Tibial nerve (tissue), 4 donors: ENCODE measurements at regions not wholly inside any gene's neighbourhood (a gene's known extent, or its start where the extent isn't known, plus 50 kb on each side); places are given as distances from the start of the nearest gene placed in this dataset.
"Not testable (repeated sequence)": the region's sequence is repeated elsewhere in the genome, so short reads cannot be mapped to it uniquely, and the experiment has no call there.

ENCODE experiments used
- DNase-seq, 2 donors: peaks; one replicate each; pipeline ENCODE4 v3.0.0-alpha.2; 2019; ENCODE audit warnings: low spot score in 2 of 2
- H3K27ac ChIP-seq, 4 donors: fragments of 200-600 bp; sonication (generic) in 3 of 4; one replicate each; pipeline ENCODE4 v1.5.1; 2017 to 2019; ENCODE audit warnings: mild to moderate bottlenecking in 1 of 4
- H3K27me3 ChIP-seq, 2 donors: fragments of 200-600 bp; sonication (generic) in 1 of 2; one replicate each; pipeline versions ENCODE4 v1.5.1 to v1.6.0; 2017 to 2019
- H3K36me3 ChIP-seq, 3 donors: fragments of 200-600 bp; sonication (generic); one replicate each; pipeline ENCODE4 v1.5.1; 2018 to 2019
- H3K4me1 ChIP-seq, 4 donors: fragments of 200-600 bp; sonication (generic) in 3 of 4; one replicate each; pipeline ENCODE4 v1.5.1; 2017 to 2019
- H3K4me3 ChIP-seq, 4 donors: fragments of 200-600 bp; sonication (generic) in 3 of 4; one replicate each; pipeline ENCODE4 v1.5.1; 2017 to 2019; ENCODE audit warnings: mild to moderate bottlenecking in 1 of 4, moderate library complexity in 1 of 4
- H3K9me3 ChIP-seq, 4 donors: fragments of 200-600 bp; sonication (generic) in 3 of 4; one replicate each; pipeline ENCODE4 v1.5.1; 2017 to 2019
- EP300 ChIP-seq, 2 donors: sonication (generic); formaldehyde crosslinking; IDR thresholded peaks; one replicate each; pipeline ENCODE4 v1.6.1; 2017; ENCODE audit warnings: antibody characterized with exemption in 2 of 2, mild to moderate bottlenecking in 1 of 2
- POLR2A ChIP-seq, 2 donors: fragments of 450-650 bp; IDR thresholded peaks; one replicate each; pipeline ENCODE4 v1.6.1; 2017; ENCODE audit warnings: antibody characterized with exemption in 2 of 2, mild to moderate bottlenecking in 2 of 2, moderate library complexity in 2 of 2
- WGBS, 2 donors: methylation state at CpG; one replicate each; pipeline ENCODE4 v1.1.5; 2018; 5-methylcytosine and 5-hydroxymethylcytosine counted together
- TF ChIP-seq, protein P1 (sequence below), 5 experiments: fragments of 200-600 bp in 3 of 5; fragments of 450-650 bp in 2 of 5; sonication (generic) in 3 of 5; IDR thresholded peaks; one replicate each; pipeline ENCODE4 v1.5.1; 2016 to 2019; ENCODE audit warnings: antibody characterized with exemption in 5 of 5, mild to moderate bottlenecking in 3 of 5, moderate library complexity in 2 of 5

DNA sequence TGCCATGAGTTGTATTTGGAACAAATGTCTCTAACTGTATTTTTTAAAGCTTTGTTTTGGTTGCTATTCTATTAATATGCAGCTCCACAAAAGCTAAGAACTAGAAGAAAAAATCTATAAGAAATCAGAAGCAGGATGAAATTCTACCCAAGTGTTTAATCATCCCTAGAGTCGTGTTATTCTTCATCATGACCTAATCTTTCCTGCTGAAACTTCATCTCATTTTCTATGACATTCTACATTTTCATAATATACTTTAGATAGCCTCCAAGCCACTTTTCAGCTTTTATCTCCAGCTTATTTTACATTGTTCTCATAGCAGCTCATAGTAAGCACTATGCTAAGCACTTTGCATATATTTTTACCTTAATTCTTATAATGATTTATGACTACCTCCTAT lies 302.8 kb downstream of the FOXO1 start:
- H3K27ac ChIP-seq: no peak overlapping the region
- H3K36me3 ChIP-seq: no peaks in the 10 kb centered on the region
- H3K4me3 ChIP-seq: no peak overlapping the region
- no peaks in the 10 kb centered on the region for H3K27me3 ChIP-seq
- no peak for DNase-seq
- TF ChIP-seq EP300 (IDR thresholded peaks at IDR 0.05): no peak
- TF ChIP-seq POLR2A (IDR thresholded peaks at IDR 0.05): no peak
- TF ChIP-seq, protein P1, sequence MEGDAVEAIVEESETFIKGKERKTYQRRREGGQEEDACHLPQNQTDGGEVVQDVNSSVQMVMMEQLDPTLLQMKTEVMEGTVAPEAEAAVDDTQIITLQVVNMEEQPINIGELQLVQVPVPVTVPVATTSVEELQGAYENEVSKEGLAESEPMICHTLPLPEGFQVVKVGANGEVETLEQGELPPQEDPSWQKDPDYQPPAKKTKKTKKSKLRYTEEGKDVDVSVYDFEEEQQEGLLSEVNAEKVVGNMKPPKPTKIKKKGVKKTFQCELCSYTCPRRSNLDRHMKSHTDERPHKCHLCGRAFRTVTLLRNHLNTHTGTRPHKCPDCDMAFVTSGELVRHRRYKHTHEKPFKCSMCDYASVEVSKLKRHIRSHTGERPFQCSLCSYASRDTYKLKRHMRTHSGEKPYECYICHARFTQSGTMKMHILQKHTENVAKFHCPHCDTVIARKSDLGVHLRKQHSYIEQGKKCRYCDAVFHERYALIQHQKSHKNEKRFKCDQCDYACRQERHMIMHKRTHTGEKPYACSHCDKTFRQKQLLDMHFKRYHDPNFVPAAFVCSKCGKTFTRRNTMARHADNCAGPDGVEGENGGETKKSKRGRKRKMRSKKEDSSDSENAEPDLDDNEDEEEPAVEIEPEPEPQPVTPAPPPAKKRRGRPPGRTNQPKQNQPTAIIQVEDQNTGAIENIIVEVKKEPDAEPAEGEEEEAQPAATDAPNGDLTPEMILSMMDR (IDR thresholded peaks at IDR 0.05): no peak
- H3K4me1 ChIP-seq: peaks cover 0 to 13% (median 5%) of the 10 kb centered on the region in 4 donors
- WGBS, 2 donors: 60 to 77% methylated on average over 1 of the region's 1 CpG
- no peaks in the 10 kb centered on the region for H3K9me3 ChIP-seq

DNA sequence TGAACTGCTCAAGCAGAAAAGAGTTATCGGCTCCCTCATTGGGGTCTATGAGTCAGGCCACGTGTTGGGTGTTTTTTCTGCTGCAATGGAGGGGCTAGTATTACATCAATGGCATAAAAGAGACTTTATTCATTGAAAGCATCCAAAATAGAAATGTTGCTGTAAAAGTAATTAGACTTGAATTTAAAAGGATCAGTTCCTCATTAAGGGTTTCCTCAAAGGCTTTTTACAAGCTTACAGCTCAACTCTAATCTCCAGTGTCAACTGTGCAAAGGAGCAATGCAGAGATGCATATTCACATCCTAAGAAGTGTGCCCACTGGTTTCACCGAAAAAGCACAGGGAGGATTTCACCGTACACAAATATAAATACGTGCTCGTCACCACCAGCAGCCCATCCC lies 300.3 kb downstream of the FOXO1 start:
- Histone ChIP-seq H3K9me3 (no peaks in the 10 kb centered on the region), H3K27ac (no peak overlapping the region), H3K4me1 (peaks cover 0 to 13% (median 8%) of the 10 kb centered on the region in 4 donors), H3K4me3 (no peak overlapping the region), H3K27me3 (no peaks in the 10 kb centered on the region), H3K36me3 (no peaks in the 10 kb centered on the region)
- DNase-seq: no peak
- WGBS, 2 donors: 83 to 84% methylated on average over 6 of the region's 6 CpGs
- no peak for TF ChIP-seq POLR2A (IDR thresholded peaks at IDR 0.05)
- no peak for TF ChIP-seq EP300 (IDR thresholded peaks at IDR 0.05)
- TF ChIP-seq, protein P1 (IDR thresholded peaks at IDR 0.05): no peak

DNA sequence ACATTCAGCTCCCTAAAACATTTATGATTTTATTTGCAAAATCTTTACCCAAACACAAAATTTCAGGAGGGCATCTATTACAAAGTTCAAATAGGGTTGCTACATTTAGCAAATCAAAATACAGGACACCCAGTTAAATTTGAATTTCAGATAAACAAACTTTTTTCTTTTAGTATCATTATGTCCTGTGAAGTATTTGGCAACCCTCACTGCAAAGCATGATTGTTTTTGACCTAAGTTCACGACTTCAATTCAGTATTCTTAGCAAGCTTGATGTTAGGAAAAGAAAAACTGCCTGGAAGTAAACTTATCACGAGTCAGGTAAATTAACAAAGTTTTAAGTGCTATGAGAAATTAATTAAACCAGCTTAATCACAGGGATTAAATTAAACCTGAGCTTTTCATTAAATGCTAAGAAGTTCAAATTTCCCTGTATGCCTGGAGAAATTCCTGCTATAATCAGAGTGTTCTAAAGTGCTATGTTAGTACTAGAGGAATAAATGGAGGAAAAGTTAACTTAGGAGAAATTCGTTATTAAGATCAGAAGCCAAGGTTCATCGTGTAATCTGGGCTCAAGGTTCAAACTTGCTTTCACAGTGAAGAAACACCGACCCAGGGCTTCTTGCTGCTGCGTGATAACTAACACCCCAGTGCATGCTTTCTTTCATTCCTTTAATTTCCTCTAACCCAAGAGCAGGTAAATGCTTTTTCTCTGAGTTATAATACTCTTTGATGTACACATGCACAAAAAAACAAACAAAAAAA lies 298.1 kb downstream of the FOXO1 start:
- 46 to 52% methylated on average over 6 of the region's 6 CpGs for WGBS, 2 donors
- Histone ChIP-seq H3K9me3 (no peaks in the 10 kb centered on the region), H3K27me3 (no peaks in the 10 kb centered on the region), H3K4me3 (no peak overlapping the region), H3K36me3 (no peaks in the 10 kb centered on the region), H3K27ac (peak overlapping the region in 2 of 4 donors; percentile 3 to 47), H3K4me1 (peaks cover 0 to 13% (median 8%) of the 10 kb centered on the region in 4 donors)
- no peak for TF ChIP-seq EP300 (IDR thresholded peaks at IDR 0.05)
- no peak for TF ChIP-seq POLR2A (IDR thresholded peaks at IDR 0.05)
- TF ChIP-seq, protein P1 (IDR thresholded peaks at IDR 0.05): no peak
- DNase-seq: no peak

DNA sequence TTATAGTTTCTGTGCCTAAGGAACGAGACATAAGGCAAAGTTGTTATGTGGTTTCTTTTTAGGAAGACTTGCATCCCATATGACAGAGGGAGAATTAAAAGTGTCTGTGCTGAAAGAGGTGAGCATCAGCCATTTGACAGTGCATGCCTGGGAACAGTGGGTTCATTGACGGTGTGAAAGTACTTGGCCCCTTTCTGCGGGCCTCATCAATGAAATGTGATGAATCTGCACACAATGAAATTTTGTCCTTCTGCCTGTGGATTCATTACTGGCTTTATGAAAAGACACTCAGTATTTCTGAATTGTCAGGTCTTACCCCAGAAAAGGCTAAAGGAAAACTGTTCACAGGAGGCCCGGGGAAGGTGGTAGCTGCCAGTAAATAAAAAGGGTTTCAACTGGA lies 295.8 kb downstream of the FOXO1 start:
- Histone ChIP-seq H3K4me3 (no peak overlapping the region), H3K27ac (peak overlapping the region in 1 of 4 donors; percentile 43), H3K36me3 (no peaks in the 10 kb centered on the region), H3K4me1 (peaks cover 0 to 20% (median 8%) of the 10 kb centered on the region in 4 donors), H3K27me3 (no peaks in the 10 kb centered on the region), H3K9me3 (no peaks in the 10 kb centered on the region)
- 46 to 52% methylated on average over 4 of the region's 4 CpGs for WGBS, 2 donors
- TF ChIP-seq, protein P1 (IDR thresholded peaks at IDR 0.05): no peak
- no peak for TF ChIP-seq POLR2A (IDR thresholded peaks at IDR 0.05)
- no peak for TF ChIP-seq EP300 (IDR thresholded peaks at IDR 0.05)
- no peak for DNase-seq

DNA sequence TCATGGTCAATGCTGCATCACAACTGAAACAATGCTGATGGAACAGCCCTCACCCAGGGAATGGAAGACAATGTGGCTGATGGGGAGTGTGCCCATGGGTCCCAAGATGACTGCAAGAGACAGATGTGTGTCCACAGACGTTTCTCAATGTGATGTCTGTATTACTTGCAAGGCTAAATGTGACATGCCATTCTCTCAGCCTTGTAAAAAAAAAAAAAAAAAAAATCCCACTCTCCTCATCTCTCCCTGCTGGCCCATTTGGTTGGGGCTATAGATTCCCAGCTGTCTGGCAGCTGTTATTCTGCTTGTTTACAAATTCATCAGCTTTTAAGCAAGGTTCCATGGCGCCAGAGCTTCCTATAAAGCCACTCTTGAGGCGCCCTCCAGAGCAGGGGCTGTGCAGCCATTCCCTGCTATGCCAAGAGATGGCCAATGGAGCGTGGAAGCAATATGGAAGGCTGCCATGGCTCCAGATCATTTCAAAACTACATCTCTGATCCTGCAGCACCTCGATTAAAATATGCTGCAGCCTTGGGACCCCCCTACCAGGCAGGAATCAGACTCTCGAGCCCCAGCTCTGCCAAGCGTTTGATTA lies 294.8 kb downstream of the FOXO1 start:
- DNase-seq: no peak
- peaks cover 0 to 30% (median 8%) of the 10 kb centered on the region in 4 donors for H3K4me1 ChIP-seq
- no peaks in the 10 kb centered on the region for H3K36me3 ChIP-seq
- H3K27me3 ChIP-seq: no peaks in the 10 kb centered on the region
- no peak for TF ChIP-seq EP300 (IDR thresholded peaks at IDR 0.05)
- TF ChIP-seq, protein P1 (IDR thresholded peaks at IDR 0.05): no peak
- no peak for TF ChIP-seq POLR2A (IDR thresholded peaks at IDR 0.05)
- 78 to 81% methylated on average over 7 of the region's 7 CpGs for WGBS, 2 donors
- H3K9me3 ChIP-seq: no peaks in the 10 kb centered on the region
- H3K27ac ChIP-seq: no peak overlapping the region
- no peak overlapping the region for H3K4me3 ChIP-seq

DNA sequence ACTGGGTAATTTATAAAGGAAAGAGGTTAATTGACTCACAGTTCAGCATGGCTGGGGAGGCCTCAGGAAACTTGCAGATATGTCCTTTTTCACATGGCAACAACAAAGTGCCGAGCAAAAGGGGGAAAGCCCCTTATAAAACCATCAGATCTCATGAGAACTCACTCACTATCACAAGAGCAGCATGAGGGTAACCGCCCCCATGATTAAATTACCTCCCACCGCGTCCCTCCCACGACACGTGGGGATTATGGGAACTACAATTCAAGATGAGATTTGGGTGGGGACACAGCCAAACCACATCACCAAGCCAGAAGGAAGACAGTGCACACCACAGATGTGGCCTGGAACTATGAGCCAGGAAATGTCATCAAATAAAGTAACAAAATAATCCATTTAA lies 292.8 kb downstream of the FOXO1 start:
- H3K27ac ChIP-seq, H3K9me3 ChIP-seq, H3K36me3 ChIP-seq, H3K27me3 ChIP-seq, H3K4me3 ChIP-seq, DNase-seq: not testable (repeated sequence)
- WGBS, 2 donors: 63 to 76% methylated on average over 6 of the region's 6 CpGs
- H3K4me1 ChIP-seq: peaks cover 0 to 40% (median 4%) of the 10 kb centered on the region in 4 donors
